ENCODE measurements at regions not wholly inside any gene's neighbourhood (a gene's known extent, or its start where the extent isn't known, plus 50 kb on each side); places are given as distances from the start of the nearest gene placed in this dataset.

- no peak for DNase-seq (ENCODE audit: low read depth)
- H3K4me3 ChIP-seq (ENCODE audit: control insufficient read depth, low read depth, low read length), result no peak overlapping the region
- TF ChIP-seq CTCF (IDR thresholded peaks at IDR 0.05; ENCODE audit: control insufficient read depth, insufficient read depth, low read depth, low read length, missing control alignments), result no peak
Measured at GRCh38 chr18:78510091-78510490, 469.5 kb upstream of the SALL3 start.

GRCh38 chr18:78510636-78511035, 469.0 kb upstream of the SALL3 start:
- TF ChIP-seq CTCF (IDR thresholded peaks at IDR 0.05; ENCODE audit: control insufficient read depth, insufficient read depth, low read depth, low read length, missing control alignments), result no peak
- H3K4me3 ChIP-seq (ENCODE audit: control insufficient read depth, low read depth, low read length), result no peak overlapping the region
- DNase-seq (ENCODE audit: low read depth), result no peak

GRCh38 chr18:78511666-78512601, 467.7 kb upstream of the SALL3 start:
- no peak for DNase-seq (ENCODE audit: low read depth)
- no peak overlapping the region for H3K4me3 ChIP-seq (ENCODE audit: control insufficient read depth, low read depth, low read length)
- no peak for TF ChIP-seq CTCF (IDR thresholded peaks at IDR 0.05; ENCODE audit: control insufficient read depth, insufficient read depth, low read depth, low read length, missing control alignments)

- no peak for TF ChIP-seq CTCF (IDR thresholded peaks at IDR 0.05; ENCODE audit: control insufficient read depth, insufficient read depth, low read depth, low read length, missing control alignments)
- H3K4me3 ChIP-seq (ENCODE audit: control insufficient read depth, low read depth, low read length), result no peak overlapping the region
- DNase-seq (ENCODE audit: low read depth), result no peak
Measured at GRCh38 chr18:78514910-78515670, 464.5 kb upstream of the SALL3 start.

- H3K4me3 ChIP-seq (ENCODE audit: control insufficient read depth, low read depth, low read length), result no peak overlapping the region
- no peak for TF ChIP-seq CTCF (IDR thresholded peaks at IDR 0.05; ENCODE audit: control insufficient read depth, insufficient read depth, low read depth, low read length, missing control alignments)
- DNase-seq (ENCODE audit: low read depth), result no peak
Measured at GRCh38 chr18:78517328-78517727, 462.3 kb upstream of the SALL3 start.

GRCh38 chr18:78517973-78518372, 461.6 kb upstream of the SALL3 start:
- no peak overlapping the region for H3K4me3 ChIP-seq (ENCODE audit: control insufficient read depth, low read depth, low read length)
- DNase-seq (ENCODE audit: low read depth), result no peak
- TF ChIP-seq CTCF (IDR thresholded peaks at IDR 0.05; ENCODE audit: control insufficient read depth, insufficient read depth, low read depth, low read length, missing control alignments), result no peak

All from AG09309 (cell line).